ENCODE measurements at regions not wholly inside any gene's neighbourhood (a gene's known extent, or its start where the extent isn't known, plus 50 kb on each side); places are given as distances from the start of the nearest gene placed in this dataset.
"Not testable (repeated sequence)": the region's sequence is repeated elsewhere in the genome, so short reads cannot be mapped to it uniquely, and the experiment has no call there.

GRCh38 chr3:81097889-81098288 lies 663.6 kb downstream of the GBE1 start:
- H3K27ac Mint-ChIP-seq = no peak overlapping the region
- no peaks in the 10 kb centered on the region for H3K4me1 Mint-ChIP-seq (ENCODE audit: low read depth)
- H3K27me3 Mint-ChIP-seq (ENCODE audit: insufficient read depth) = no peaks in the 10 kb centered on the region
- peaks cover 4% of the 10 kb centered on the region for H3K9me3 Mint-ChIP-seq
- no peak overlapping the region for H3K4me3 Mint-ChIP-seq
- intact Hi-C loops (cut with micrococcal nuclease) = no loop called here
- DNase-seq (ENCODE audit: low spot score) = no peak
- no peaks in the 10 kb centered on the region for H3K36me3 Mint-ChIP-seq (ENCODE audit: low read depth)

GRCh38 chr3:81095956-81096355 lies 665.5 kb downstream of the GBE1 start:
- no peaks in the 10 kb centered on the region for H3K36me3 Mint-ChIP-seq (ENCODE audit: low read depth)
- no peak overlapping the region for H3K27ac Mint-ChIP-seq
- intact Hi-C loops (cut with micrococcal nuclease) = no loop called here
- peaks cover 4% of the 10 kb centered on the region for H3K9me3 Mint-ChIP-seq
- DNase-seq (ENCODE audit: low spot score) = no peak
- no peak overlapping the region for H3K4me3 Mint-ChIP-seq
- no peaks in the 10 kb centered on the region for H3K27me3 Mint-ChIP-seq (ENCODE audit: insufficient read depth)
- no peaks in the 10 kb centered on the region for H3K4me1 Mint-ChIP-seq (ENCODE audit: low read depth)

- Mint-ChIP-seq H3K36me3 (ENCODE audit: low read depth) (no peaks in the 10 kb centered on the region), H3K27me3 (ENCODE audit: insufficient read depth) (no peaks in the 10 kb centered on the region), H3K27ac (no peak overlapping the region), H3K4me3 (no peak overlapping the region), H3K9me3 (peaks cover 7% of the 10 kb centered on the region), H3K4me1 (ENCODE audit: low read depth) (no peaks in the 10 kb centered on the region)
- no peak for DNase-seq (ENCODE audit: low spot score)
- intact Hi-C loops (cut with micrococcal nuclease) = no loop called here
These were observed 666.5 kb downstream of the GBE1 start for GRCh38 chr3:81094986-81095385.

DNA sequence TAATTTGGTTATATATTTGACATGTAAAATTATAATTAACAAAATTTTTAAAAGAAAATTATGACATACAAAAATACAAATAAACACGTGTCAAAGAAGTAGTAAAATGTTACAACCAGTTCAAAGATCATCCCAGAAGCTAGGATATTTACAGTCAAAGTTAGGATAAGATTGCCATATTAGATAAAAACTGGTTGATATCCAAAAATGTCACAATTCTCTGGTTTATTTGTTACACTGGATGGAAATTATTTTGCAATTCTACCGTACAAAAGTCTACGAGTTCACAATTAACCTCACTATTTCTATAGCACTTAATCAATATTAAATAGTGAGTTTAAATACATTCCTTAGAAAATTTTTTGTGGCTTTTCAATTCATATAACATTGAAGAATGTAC lies 673.8 kb downstream of the GBE1 start:
- no peaks in the 10 kb centered on the region for H3K27me3 Mint-ChIP-seq (ENCODE audit: insufficient read depth)
- no peaks in the 10 kb centered on the region for H3K4me1 Mint-ChIP-seq (ENCODE audit: low read depth)

GRCh38 chr3:81086348-81086747 lies 675.1 kb downstream of the GBE1 start:
- intact Hi-C loops (cut with micrococcal nuclease) = no loop called here
- Mint-ChIP-seq H3K27ac (no peak overlapping the region), H3K4me3 (no peak overlapping the region), H3K27me3 (ENCODE audit: insufficient read depth) (no peaks in the 10 kb centered on the region), H3K9me3 (peaks cover 10% of the 10 kb centered on the region), H3K4me1 (ENCODE audit: low read depth) (no peaks in the 10 kb centered on the region), H3K36me3 (ENCODE audit: low read depth) (no peaks in the 10 kb centered on the region)
- no peak for DNase-seq (ENCODE audit: low spot score)

More for the DNA sequence above, 673.8 kb downstream of the GBE1 start:
- Mint-ChIP-seq H3K36me3 (ENCODE audit: low read depth) (no peaks in the 10 kb centered on the region), H3K9me3 (peaks cover 3% of the 10 kb centered on the region), H3K4me3 (no peak overlapping the region), H3K27ac (no peak overlapping the region)
- DNase-seq (ENCODE audit: low spot score) = no peak
- intact Hi-C loops (cut with micrococcal nuclease) = no loop called here

DNA sequence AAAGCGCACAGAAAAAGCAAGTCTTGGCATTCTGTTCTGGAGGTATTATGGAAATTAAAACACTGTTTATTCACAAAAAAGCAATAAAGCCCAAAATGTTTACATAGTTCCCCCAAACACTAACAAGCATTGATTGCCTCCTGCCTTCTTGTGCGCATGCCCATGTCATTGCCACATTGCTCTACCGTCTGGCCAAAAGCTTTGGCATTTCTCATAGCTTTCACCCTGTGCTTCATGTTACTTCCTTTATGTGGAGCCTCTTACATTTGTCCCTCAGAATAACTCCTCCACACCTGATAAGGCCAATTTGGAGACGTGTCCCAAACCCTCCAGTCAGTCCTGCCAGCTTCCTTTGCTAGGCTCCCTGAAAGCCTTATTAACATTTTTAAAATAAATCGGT lies 680.8 kb downstream of the GBE1 start:
- Mint-ChIP-seq H3K27me3 (ENCODE audit: insufficient read depth) (no peaks in the 10 kb centered on the region), H3K36me3 (ENCODE audit: low read depth) (no peaks in the 10 kb centered on the region), H3K4me3 (no peak overlapping the region), H3K9me3 (peaks cover 15% of the 10 kb centered on the region), H3K27ac (no peak overlapping the region), H3K4me1 (ENCODE audit: low read depth) (no peaks in the 10 kb centered on the region)
- DNase-seq (ENCODE audit: low spot score) = no peak
- intact Hi-C loops (cut with micrococcal nuclease) = no loop called here

- no peaks in the 10 kb centered on the region for H3K36me3 Mint-ChIP-seq (ENCODE audit: low read depth)
- peaks cover 12% of the 10 kb centered on the region for H3K9me3 Mint-ChIP-seq
- no peak overlapping the region for H3K27ac Mint-ChIP-seq
- DNase-seq (ENCODE audit: low spot score) = no peak
- no peaks in the 10 kb centered on the region for H3K27me3 Mint-ChIP-seq (ENCODE audit: insufficient read depth)
- no peak overlapping the region for H3K4me3 Mint-ChIP-seq
- H3K4me1 Mint-ChIP-seq (ENCODE audit: low read depth) = no peaks in the 10 kb centered on the region
- intact Hi-C loops (cut with micrococcal nuclease) = no loop called here
These were observed 688.9 kb downstream of the GBE1 start for GRCh38 chr3:81072591-81072990.

DNA sequence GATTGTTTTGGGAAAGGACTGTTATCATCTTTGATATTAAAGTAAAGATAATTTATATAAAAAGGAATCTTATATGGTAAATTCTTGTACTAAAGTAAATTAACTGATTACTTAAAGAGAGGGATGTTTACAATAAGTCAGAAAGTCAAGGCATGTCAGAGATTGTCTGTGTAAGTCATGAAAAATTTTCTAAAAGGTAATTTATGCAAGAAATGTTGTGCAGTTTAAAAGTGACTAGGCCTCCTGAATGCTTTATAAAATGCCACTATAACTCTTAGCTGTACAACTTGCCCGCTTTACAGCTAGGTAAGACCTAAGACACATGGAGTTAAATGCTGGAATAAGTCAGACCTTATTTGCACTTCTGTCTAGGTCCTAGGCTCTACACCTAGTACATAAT lies 692.9 kb downstream of the GBE1 start:
- Mint-ChIP-seq H3K9me3 (peaks cover 38% of the 10 kb centered on the region), H3K27me3 (ENCODE audit: insufficient read depth) (no peaks in the 10 kb centered on the region), H3K27ac (no peak overlapping the region), H3K36me3 (ENCODE audit: low read depth) (no peaks in the 10 kb centered on the region), H3K4me1 (ENCODE audit: low read depth) (no peaks in the 10 kb centered on the region), H3K4me3 (no peak overlapping the region)
- no peak for DNase-seq (ENCODE audit: low spot score)
- intact Hi-C loops (cut with micrococcal nuclease) = no loop called here

DNA sequence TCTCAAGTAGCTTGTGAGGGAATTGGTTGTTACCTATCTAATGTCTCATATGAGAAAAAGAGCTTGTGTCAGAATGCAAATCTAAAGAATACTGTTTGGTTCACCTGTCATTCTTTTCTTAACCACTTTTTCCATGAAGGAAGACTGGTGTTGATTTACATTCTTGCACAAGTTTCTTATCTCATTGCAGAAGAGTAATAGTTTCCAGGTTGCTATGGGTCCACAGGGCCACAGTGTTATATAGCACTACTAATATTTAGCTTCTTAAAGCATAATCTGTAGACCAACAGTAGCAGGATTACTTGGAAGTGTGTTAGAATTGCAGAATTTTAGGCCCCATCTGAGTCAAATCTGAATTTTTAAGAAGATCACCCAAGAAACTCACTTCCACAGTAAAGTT lies 697.5 kb downstream of the GBE1 start:
- H3K27ac Mint-ChIP-seq = no peak overlapping the region
- H3K4me1 Mint-ChIP-seq (ENCODE audit: low read depth) = no peaks in the 10 kb centered on the region
- peaks cover 29% of the 10 kb centered on the region for H3K9me3 Mint-ChIP-seq
- no peak overlapping the region for H3K4me3 Mint-ChIP-seq
- intact Hi-C loops (cut with micrococcal nuclease) = no loop called here
- DNase-seq (ENCODE audit: low spot score) = no peak
- H3K36me3 Mint-ChIP-seq (ENCODE audit: low read depth) = no peaks in the 10 kb centered on the region
- no peaks in the 10 kb centered on the region for H3K27me3 Mint-ChIP-seq (ENCODE audit: insufficient read depth)

DNA sequence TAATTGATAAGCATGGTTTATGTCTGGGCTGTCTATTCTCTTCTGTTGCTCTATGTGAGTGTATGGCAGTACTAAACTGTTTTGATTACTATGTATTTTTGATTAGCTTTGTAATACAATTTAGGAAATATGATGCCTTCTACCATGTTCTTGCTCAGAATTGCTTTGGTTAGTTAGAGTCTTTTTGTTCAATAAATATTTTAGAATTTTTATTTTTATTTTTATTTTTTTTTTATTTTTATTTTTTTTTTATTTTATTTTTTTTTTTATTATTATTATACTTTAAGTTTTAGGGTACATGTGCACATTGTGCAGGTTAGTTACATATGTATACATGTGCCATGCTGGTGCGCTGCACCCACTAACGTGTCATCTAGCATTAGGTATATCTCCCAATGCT lies 710.3 kb downstream of the GBE1 start:
- DNase-seq (ENCODE audit: low spot score); H3K27me3 Mint-ChIP-seq (ENCODE audit: insufficient read depth); H3K4me3 Mint-ChIP-seq; H3K4me1 Mint-ChIP-seq (ENCODE audit: low read depth); intact Hi-C loops (cut with micrococcal nuclease); H3K36me3 Mint-ChIP-seq (ENCODE audit: low read depth); H3K9me3 Mint-ChIP-seq; H3K27ac Mint-ChIP-seq: not testable (repeated sequence)

- H3K9me3 Mint-ChIP-seq = no peaks in the 10 kb centered on the region
- no peak overlapping the region for H3K4me3 Mint-ChIP-seq
- intact Hi-C loops (cut with micrococcal nuclease) = no loop called here
- DNase-seq (ENCODE audit: low spot score) = no peak
- no peak overlapping the region for H3K27ac Mint-ChIP-seq
- no peaks in the 10 kb centered on the region for H3K36me3 Mint-ChIP-seq (ENCODE audit: low read depth)
- H3K4me1 Mint-ChIP-seq (ENCODE audit: low read depth) = no peaks in the 10 kb centered on the region
- H3K27me3 Mint-ChIP-seq (ENCODE audit: insufficient read depth) = no peaks in the 10 kb centered on the region
These were observed 713.3 kb downstream of the GBE1 start for GRCh38 chr3:81048058-81048665.

DNA sequence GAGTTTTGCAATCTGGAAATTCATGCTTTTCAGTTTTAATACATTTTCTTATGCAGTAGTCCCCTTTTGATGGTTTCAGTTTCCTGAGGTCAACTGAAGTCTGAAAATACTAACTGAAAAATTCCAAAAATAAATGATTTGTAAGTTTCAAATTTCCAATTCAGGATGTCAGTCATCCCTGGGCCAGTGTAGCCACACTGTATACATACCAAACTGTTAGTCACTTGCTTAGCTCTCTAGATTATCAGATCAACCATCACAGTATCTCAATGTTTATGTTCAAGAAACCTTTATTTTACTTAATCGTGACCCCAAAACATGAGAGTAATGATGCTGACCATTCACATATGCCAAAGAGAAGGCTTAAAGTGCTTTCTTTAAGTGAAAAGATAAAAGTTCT lies 715.5 kb downstream of the GBE1 start:
- no peak for DNase-seq (ENCODE audit: low spot score)
- H3K36me3 Mint-ChIP-seq (ENCODE audit: low read depth) = no peaks in the 10 kb centered on the region
- H3K4me3 Mint-ChIP-seq = no peak overlapping the region
- intact Hi-C loops (cut with micrococcal nuclease) = no loop called here
- no peaks in the 10 kb centered on the region for H3K9me3 Mint-ChIP-seq
- no peaks in the 10 kb centered on the region for H3K4me1 Mint-ChIP-seq (ENCODE audit: low read depth)
- no peak overlapping the region for H3K27ac Mint-ChIP-seq
- no peaks in the 10 kb centered on the region for H3K27me3 Mint-ChIP-seq (ENCODE audit: insufficient read depth)

DNA sequence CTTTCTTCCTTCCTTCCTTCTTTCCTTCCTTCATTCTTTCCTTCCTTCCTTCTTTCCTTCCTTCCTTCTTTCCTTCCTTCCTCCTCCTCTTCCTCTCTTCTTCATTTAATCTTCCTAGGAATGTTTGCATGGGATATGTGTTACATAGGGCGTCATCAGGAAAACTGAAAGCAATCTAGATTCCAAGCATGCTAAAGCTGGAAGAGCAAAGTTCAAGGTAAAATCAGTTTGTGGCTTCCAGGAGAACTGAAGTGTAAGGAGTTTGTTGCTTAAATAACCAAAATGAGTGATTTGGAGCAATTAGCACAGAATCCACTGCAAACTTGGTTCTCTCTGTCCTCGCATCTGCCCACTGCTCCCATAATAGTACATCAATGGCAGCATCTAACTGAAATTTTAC lies 716.2 kb downstream of the GBE1 start:
- Mint-ChIP-seq H3K9me3 (no peaks in the 10 kb centered on the region), H3K4me3 (no peak overlapping the region), H3K36me3 (ENCODE audit: low read depth) (no peaks in the 10 kb centered on the region), H3K4me1 (ENCODE audit: low read depth) (no peaks in the 10 kb centered on the region), H3K27ac (no peak overlapping the region), H3K27me3 (ENCODE audit: insufficient read depth) (no peaks in the 10 kb centered on the region)
- no peak for DNase-seq (ENCODE audit: low spot score)
- intact Hi-C loops (cut with micrococcal nuclease) = no loop called here

DNA sequence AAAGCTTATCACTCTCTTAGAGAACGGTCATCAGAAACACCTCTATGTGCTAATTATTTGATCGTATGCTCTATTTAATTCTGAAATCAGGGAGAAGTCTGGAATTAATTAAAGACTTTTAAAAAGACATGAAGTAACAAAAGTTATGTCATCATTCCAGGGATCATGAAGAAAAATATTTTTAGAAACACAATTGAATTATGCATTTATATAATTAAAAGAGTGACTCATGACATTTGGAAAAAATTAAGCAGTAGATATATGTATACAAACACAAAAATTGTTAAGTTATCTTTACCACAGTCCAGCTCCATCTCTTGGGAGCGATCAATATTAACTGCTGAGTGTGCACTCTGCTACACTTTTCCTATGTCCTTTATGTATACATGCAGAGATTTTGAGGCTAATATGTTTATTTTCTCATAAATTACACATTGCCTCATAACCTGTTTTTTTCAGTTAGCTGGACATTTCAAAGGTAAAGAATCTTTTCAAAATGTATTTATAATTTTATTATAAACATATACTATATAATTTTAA lies 717.7 kb downstream of the GBE1 start:
- Mint-ChIP-seq H3K4me3 (no peak overlapping the region), H3K9me3 (peaks cover 5% of the 10 kb centered on the region), H3K36me3 (ENCODE audit: low read depth) (no peaks in the 10 kb centered on the region), H3K4me1 (ENCODE audit: low read depth) (no peaks in the 10 kb centered on the region), H3K27me3 (ENCODE audit: insufficient read depth) (no peaks in the 10 kb centered on the region), H3K27ac (no peak overlapping the region)
- DNase-seq (ENCODE audit: low spot score) = no peak
- intact Hi-C loops (cut with micrococcal nuclease) = no loop called here
